GM19043 (cell line): ENCODE measurements at regions not wholly inside any gene's neighbourhood (a gene's known extent, or its start where the extent isn't known, plus 50 kb on each side); places are given as distances from the start of the nearest gene placed in this dataset.
"Not testable (repeated sequence)": the region's sequence is repeated elsewhere in the genome, so short reads cannot be mapped to it uniquely, and the experiment has no call there.

Experiments used
- ATAC-seq: cut with Tn5 transposase; IDR thresholded peaks from one replicate; pipeline ENCODE4 v1.9.1; 2021; ENCODE audit warnings: low read depth; ENCODE audit not compliant: unreplicated experiment

GRCh38 chr18:14357553-14358297 is 185.7 kb downstream of the POTEC start:
- ATAC-seq: not testable (repeated sequence)

GRCh38 chr18:14342170-14342569 is 201.2 kb downstream of the POTEC start:
- not testable (repeated sequence) for ATAC-seq

- ATAC-seq: not testable (repeated sequence)
Observed at GRCh38 chr18:14336017-14336416, 203.8 kb upstream of the ZNF519 start.

- not testable (repeated sequence) for ATAC-seq
Observed at GRCh38 chr18:14321217-14321616, 189.0 kb upstream of the ZNF519 start.

GRCh38 chr18:14301255-14301654 is 169.0 kb upstream of the ZNF519 start:
- not testable (repeated sequence) for ATAC-seq

- ATAC-seq: not testable (repeated sequence)
Observed at GRCh38 chr18:14295081-14295480, 162.8 kb upstream of the ZNF519 start.

GRCh38 chr18:14285053-14285452 is 152.8 kb upstream of the ZNF519 start:
- no peak for ATAC-seq

- ATAC-seq: not testable (repeated sequence)
Observed at GRCh38 chr18:14275391-14275790, 143.2 kb upstream of the ZNF519 start.

GRCh38 chr18:14265637-14266410 is 133.6 kb upstream of the ZNF519 start:
- not testable (repeated sequence) for ATAC-seq

GRCh38 chr18:14262786-14263185 is 130.6 kb upstream of the ZNF519 start:
- not testable (repeated sequence) for ATAC-seq

GRCh38 chr18:14250084-14250677 is 117.9 kb upstream of the ZNF519 start:
- ATAC-seq: not testable (repeated sequence)

- ATAC-seq: not testable (repeated sequence)
Observed at GRCh38 chr18:14239224-14239623, 107.0 kb upstream of the ZNF519 start.

- not testable (repeated sequence) for ATAC-seq
Observed at GRCh38 chr18:14236356-14237048, 104.3 kb upstream of the ZNF519 start.

GRCh38 chr18:14225286-14225679 is 93.0 kb upstream of the ZNF519 start:
- ATAC-seq: not testable (repeated sequence)

GRCh38 chr18:14224551-14225285 is 92.5 kb upstream of the ZNF519 start:
- ATAC-seq: not testable (repeated sequence)

GRCh38 chr18:14223919-14224318 is 91.7 kb upstream of the ZNF519 start:
- not testable (repeated sequence) for ATAC-seq

- not testable (repeated sequence) for ATAC-seq
Observed at GRCh38 chr18:14223231-14223822, 91.1 kb upstream of the ZNF519 start.

- ATAC-seq: not testable (repeated sequence)
Observed at GRCh38 chr18:14222354-14223221, 90.4 kb upstream of the ZNF519 start.

- no peak for ATAC-seq
Observed at GRCh38 chr18:14221689-14222088, 89.5 kb upstream of the ZNF519 start.
